K562 (cell line): ENCODE measurements at regions not wholly inside any gene's neighbourhood (a gene's known extent, or its start where the extent isn't known, plus 50 kb on each side); places are given as distances from the start of the nearest gene placed in this dataset.

ENCODE experiments used
- BACH1 ChIP-seq: fragments of 200-800 bp; sonication (Bioruptor generic); IDR thresholded peaks from 2 replicates; pipeline ENCODE4 v1.6.1; 2016; ENCODE audit warnings: missing genetic modification characterization, missing compliant biosample characterization
- GATA2 ChIP-seq: sonication (generic); formaldehyde crosslinking; IDR thresholded peaks from 2 replicates; pipeline ENCODE4 v1.4.0; 2020; ENCODE audit warnings: mild to moderate bottlenecking, missing genetic modification reagents
- MTA2 ChIP-seq: fragments of 450-650 bp; IDR thresholded peaks from 2 replicates; pipeline ENCODE4 v1.6.1; 2016; ENCODE audit warnings: low read depth
- PTRF ChIP-seq: fragments of 450-650 bp; IDR thresholded peaks from 2 replicates; pipeline ENCODE4 v1.6.1; 2016; ENCODE audit warnings: mild to moderate bottlenecking, missing genetic modification characterization, missing compliant biosample characterization
- RBM39 ChIP-seq: fragments of 200-400 bp; formaldehyde crosslinking; optimal IDR thresholded peaks from 2 replicates; pipeline ENCODE3; 2018; ENCODE audit warnings: low read depth, low read length
- TF ChIP-seq, protein P1 (sequence below): fragments of 200-600 bp; sonication (generic); IDR thresholded peaks from one replicate; pipeline ENCODE4 v1.6.1; 2012; ENCODE audit warnings: mild to moderate bottlenecking, low read depth, low read length, inconsistent platforms

DNA sequence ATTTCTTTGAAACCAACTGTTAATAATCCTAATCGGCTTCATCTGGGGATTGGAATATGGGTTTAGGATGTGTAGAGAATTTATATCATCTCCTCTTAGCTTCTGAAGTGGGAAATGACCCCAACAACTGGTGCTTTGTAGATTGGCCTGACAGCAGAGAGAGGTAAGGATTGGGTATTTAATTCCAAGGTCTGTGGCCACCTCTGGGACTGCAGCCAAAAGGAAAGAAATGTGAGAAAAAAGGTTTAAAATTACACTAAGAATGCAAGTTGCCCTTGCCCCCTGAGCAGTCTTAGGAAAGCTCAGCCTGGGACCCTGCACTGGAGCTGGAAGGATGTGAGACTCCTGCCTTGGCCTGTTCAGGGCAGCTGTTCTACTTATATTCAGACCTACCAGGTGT lies 157.1 kb downstream of the FTCDNL1 start (continued):
- TF ChIP-seq, protein P1, sequence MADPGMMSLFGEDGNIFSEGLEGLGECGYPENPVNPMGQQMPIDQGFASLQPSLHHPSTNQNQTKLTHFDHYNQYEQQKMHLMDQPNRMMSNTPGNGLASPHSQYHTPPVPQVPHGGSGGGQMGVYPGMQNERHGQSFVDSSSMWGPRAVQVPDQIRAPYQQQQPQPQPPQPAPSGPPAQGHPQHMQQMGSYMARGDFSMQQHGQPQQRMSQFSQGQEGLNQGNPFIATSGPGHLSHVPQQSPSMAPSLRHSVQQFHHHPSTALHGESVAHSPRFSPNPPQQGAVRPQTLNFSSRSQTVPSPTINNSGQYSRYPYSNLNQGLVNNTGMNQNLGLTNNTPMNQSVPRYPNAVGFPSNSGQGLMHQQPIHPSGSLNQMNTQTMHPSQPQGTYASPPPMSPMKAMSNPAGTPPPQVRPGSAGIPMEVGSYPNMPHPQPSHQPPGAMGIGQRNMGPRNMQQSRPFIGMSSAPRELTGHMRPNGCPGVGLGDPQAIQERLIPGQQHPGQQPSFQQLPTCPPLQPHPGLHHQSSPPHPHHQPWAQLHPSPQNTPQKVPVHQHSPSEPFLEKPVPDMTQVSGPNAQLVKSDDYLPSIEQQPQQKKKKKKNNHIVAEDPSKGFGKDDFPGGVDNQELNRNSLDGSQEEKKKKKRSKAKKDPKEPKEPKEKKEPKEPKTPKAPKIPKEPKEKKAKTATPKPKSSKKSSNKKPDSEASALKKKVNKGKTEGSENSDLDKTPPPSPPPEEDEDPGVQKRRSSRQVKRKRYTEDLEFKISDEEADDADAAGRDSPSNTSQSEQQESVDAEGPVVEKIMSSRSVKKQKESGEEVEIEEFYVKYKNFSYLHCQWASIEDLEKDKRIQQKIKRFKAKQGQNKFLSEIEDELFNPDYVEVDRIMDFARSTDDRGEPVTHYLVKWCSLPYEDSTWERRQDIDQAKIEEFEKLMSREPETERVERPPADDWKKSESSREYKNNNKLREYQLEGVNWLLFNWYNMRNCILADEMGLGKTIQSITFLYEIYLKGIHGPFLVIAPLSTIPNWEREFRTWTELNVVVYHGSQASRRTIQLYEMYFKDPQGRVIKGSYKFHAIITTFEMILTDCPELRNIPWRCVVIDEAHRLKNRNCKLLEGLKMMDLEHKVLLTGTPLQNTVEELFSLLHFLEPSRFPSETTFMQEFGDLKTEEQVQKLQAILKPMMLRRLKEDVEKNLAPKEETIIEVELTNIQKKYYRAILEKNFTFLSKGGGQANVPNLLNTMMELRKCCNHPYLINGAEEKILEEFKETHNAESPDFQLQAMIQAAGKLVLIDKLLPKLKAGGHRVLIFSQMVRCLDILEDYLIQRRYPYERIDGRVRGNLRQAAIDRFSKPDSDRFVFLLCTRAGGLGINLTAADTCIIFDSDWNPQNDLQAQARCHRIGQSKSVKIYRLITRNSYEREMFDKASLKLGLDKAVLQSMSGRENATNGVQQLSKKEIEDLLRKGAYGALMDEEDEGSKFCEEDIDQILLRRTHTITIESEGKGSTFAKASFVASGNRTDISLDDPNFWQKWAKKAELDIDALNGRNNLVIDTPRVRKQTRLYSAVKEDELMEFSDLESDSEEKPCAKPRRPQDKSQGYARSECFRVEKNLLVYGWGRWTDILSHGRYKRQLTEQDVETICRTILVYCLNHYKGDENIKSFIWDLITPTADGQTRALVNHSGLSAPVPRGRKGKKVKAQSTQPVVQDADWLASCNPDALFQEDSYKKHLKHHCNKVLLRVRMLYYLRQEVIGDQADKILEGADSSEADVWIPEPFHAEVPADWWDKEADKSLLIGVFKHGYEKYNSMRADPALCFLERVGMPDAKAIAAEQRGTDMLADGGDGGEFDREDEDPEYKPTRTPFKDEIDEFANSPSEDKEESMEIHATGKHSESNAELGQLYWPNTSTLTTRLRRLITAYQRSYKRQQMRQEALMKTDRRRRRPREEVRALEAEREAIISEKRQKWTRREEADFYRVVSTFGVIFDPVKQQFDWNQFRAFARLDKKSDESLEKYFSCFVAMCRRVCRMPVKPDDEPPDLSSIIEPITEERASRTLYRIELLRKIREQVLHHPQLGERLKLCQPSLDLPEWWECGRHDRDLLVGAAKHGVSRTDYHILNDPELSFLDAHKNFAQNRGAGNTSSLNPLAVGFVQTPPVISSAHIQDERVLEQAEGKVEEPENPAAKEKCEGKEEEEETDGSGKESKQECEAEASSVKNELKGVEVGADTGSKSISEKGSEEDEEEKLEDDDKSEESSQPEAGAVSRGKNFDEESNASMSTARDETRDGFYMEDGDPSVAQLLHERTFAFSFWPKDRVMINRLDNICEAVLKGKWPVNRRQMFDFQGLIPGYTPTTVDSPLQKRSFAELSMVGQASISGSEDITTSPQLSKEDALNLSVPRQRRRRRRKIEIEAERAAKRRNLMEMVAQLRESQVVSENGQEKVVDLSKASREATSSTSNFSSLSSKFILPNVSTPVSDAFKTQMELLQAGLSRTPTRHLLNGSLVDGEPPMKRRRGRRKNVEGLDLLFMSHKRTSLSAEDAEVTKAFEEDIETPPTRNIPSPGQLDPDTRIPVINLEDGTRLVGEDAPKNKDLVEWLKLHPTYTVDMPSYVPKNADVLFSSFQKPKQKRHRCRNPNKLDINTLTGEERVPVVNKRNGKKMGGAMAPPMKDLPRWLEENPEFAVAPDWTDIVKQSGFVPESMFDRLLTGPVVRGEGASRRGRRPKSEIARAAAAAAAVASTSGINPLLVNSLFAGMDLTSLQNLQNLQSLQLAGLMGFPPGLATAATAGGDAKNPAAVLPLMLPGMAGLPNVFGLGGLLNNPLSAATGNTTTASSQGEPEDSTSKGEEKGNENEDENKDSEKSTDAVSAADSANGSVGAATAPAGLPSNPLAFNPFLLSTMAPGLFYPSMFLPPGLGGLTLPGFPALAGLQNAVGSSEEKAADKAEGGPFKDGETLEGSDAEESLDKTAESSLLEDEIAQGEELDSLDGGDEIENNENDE, result no peak
- TF ChIP-seq BACH1 (tag) (no peak), PTRF (tag) (no peak), GATA2 (no peak), RBM39 (no peak), MTA2 (no peak)
